ENCODE measurements at regions not wholly inside any gene's neighbourhood (a gene's known extent, or its start where the extent isn't known, plus 50 kb on each side); places are given as distances from the start of the nearest gene placed in this dataset.
A peak's percentile ranks its signal among the peaks of the same experiment; 100 is the strongest.

GRCh38 chr9:120136696-120137095, 443.3 kb downstream of the CDK5RAP2 start:
- peak in 1 of 2 experiments; percentile 12 for DNase-seq (ENCODE audit: low read depth in 2 of 2)

DNA sequence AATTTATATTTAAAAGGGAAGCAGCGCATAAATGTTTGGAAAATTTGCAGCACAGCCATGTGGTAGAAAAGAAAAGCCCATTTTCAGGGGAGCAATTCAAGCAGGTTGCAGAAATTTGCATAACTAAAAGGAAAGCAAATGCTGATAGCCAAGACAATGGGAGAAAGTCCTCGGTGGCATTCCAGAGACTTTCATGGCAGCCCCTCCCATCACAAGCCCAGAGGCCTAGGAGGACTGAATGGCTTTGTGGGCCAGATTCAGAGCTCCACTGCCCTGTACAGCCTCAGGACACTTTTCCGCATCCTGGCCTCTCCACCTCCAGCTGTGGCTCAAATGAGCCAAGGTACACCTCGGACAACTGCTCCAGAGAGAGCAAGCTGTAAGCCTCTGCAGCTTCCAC, 462.9 kb downstream of the CDK5RAP2 start:
- DNase-seq (ENCODE audit: low read depth in 2 of 2), result no peak

DNA sequence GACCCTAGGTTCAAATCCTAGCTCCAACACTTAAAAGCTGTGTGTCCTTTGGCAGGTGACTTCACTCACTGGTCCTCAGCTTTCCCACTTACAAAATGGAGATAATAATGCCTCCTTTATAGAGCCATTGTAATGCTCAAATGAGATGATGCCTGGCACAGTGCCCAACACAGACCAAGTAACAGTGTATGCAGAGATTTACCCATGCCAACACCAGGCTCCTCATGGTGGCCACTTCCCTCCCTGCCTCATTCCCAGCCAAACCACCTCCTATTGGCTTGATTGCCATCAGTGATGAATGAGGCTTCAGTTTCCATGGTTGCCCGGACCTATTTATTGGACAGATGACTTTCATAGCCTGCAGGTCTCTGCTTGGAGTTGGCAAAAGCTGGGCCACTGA, 469.4 kb downstream of the CDK5RAP2 start:
- DNase-seq (ENCODE audit: low read depth in 2 of 2), result no peak

- DNase-seq (ENCODE audit: low read depth in 2 of 2), result no peak
These were observed 470.7 kb downstream of the CDK5RAP2 start for GRCh38 chr9:120109242-120109641.

DNA sequence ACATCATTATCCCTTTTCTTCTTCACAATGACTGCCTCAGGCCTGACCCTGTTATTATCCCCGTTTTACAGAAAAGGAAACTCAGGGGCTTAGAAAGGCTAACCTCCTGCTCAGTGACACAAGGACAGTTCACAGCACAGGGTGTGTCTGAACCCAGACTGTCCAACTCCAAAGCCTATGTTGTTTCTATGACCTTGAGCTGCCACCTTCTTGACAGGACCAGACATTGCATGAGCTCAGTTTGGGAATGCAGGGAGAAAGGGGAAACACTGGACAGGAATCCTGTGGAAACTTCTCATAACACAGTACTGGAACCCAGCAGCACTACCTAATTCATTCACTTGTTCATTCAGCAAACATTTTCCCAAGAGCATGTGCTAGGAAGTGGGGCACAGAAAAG, 472.8 kb downstream of the CDK5RAP2 start:
- DNase-seq (ENCODE audit: low read depth in 2 of 2), result no peak

GRCh38 chr9:120104771-120105170, 475.2 kb downstream of the CDK5RAP2 start:
- DNase-seq (ENCODE audit: low read depth in 2 of 2), result no peak

- no peak for DNase-seq (ENCODE audit: low read depth in 2 of 2)
These were observed 479.4 kb downstream of the CDK5RAP2 start for GRCh38 chr9:120100595-120100994.

DNA sequence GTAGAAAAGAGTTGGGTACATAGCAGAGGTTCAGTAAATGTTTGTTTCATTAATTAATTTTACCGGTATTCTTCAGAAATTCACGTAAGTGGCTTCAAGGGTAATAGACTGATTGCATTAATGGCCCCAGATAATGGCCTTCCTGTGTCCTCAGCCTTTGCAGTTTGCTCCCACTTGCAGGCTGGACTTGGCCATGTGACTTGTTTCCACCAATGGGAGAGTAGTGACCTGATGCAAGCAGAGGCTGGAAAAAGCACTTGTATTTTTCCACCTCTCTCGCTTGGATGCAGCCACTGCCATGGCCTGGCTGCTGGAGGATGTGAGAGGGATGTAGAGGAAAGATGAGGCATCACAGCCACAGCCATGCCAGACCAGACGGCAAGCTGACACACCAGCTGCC, 480.9 kb downstream of the CDK5RAP2 start:
- DNase-seq (ENCODE audit: low read depth in 2 of 2), result no peak

DNA sequence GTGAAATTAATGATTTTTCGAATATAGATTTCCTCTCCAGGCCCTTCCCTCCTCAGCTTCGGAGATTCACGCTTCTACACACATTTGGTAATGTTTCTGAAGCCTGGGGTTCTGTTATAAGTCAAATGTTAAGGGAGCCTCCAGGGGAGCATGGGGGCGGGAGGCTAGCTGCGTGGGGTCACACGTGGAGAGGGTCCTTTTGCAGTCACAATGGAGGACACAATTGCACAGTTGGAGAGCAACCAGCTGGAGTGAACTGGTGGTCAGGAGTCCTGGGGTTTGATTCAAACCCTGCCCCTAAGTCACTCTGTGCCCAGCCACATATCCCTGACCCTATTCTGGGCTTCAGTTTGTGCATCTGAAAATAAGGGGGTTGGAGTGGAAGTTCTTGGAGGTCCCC, 481.4 kb downstream of the CDK5RAP2 start:
- DNase-seq (ENCODE audit: low read depth in 2 of 2), result no peak

- DNase-seq (ENCODE audit: low read depth in 2 of 2), result no peak
These were observed 488.8 kb downstream of the CDK5RAP2 start for GRCh38 chr9:120091206-120091605.

DNA sequence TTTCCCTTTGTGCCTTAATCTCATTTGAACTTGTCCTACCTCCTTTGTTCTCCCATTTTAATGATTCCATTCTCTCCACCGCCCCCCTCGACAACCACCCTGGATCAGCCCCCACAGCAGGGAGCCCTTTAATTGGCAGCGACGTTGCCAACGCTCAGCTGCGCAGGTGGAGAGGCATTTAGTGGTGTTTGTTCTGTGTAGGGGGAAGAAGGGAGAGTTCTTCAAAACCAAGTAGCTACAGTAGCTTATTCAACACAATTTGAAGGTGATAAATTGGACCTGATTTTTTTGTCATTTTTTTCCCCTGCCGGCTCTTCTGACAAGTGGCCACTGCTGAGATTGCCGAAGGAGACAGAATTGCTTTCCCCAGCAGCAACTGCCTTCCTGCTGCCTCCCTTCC, 499.1 kb downstream of the CDK5RAP2 start:
- no peak for DNase-seq (ENCODE audit: low read depth in 2 of 2)

GRCh38 chr9:120078112-120078511, 501.9 kb downstream of the CDK5RAP2 start:
- no peak for DNase-seq (ENCODE audit: low read depth in 2 of 2)

- DNase-seq (ENCODE audit: low read depth in 2 of 2), result no peak
These were observed 508.2 kb downstream of the CDK5RAP2 start for GRCh38 chr9:120071760-120072159.

GRCh38 chr9:120066315-120066714, 513.7 kb downstream of the CDK5RAP2 start:
- no peak for DNase-seq (ENCODE audit: low read depth in 2 of 2)

- DNase-seq (ENCODE audit: low read depth in 2 of 2), result no peak
These were observed 514.8 kb downstream of the CDK5RAP2 start for GRCh38 chr9:120065151-120065550.

DNA sequence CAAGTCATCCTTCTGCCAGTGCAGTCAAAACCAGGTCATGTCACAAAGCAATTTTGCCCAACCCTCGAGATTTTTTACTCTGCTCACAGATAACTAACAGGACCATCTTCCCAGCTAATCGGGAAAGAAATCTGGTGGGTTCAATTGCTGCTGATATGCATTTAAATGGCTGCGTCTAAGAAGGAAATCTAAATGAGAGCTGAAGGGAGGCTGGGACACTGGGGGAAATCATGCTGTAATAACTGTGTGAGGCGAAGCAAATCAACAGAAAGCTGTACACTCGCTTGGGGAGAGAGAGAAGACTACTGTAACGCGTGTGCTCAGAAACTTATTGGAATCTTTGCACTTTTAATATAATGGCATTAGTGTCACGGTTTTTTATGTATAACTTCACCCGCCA, 535.0 kb downstream of the CDK5RAP2 start:
- no peak for DNase-seq (ENCODE audit: low read depth in 2 of 2)

GRCh38 chr9:120043448-120043847, 536.5 kb downstream of the CDK5RAP2 start:
- no peak for DNase-seq (ENCODE audit: low read depth in 2 of 2)

- DNase-seq (ENCODE audit: low read depth in 2 of 2), result no peak
These were observed 539.1 kb downstream of the CDK5RAP2 start for GRCh38 chr9:120040896-120041295.

DNA sequence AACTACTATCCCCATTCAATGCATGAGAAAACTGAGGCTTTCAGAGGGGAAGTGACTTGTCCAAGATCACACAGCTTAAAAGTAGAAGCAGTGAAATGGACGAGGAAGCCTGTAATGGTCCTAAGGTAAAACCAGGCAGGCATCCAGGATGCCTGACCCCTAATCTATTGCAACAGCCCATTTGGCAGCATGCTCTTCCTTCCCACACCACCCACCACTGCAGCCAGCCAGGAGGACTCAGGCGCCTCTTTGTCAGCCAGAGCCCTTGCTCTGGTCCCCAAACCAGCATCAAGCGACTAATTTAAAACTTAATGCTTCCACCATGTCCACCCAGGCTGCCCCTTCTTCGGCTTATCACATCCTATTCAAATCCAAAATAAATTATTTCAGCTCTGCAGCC, 541.6 kb downstream of the CDK5RAP2 start:
- DNase-seq (ENCODE audit: low read depth in 2 of 2), result no peak

GRCh38 chr9:120032639-120033038, 547.3 kb downstream of the CDK5RAP2 start:
- DNase-seq (ENCODE audit: low read depth in 2 of 2), result no peak

DNA sequence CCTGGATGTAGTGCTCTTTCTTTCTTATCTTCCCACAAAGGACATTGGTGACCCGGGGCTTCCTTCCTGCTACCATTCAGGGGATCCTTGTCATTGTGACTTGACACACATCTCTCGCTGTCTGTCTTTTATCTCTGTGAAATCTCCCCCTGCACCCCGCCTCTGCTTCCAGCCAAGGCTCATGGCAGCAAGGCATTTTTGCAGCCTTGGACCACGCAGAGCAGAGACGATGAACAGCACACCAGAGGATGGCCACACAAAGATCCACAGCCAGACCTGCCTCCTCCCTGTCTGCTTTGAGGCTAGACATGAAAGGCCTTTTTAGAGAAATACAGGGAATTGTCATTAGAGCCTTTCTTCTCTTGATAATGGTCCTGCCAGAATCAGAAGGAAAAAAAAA, 549.1 kb downstream of the CDK5RAP2 start:
- no peak for DNase-seq (ENCODE audit: low read depth in 2 of 2)

DNA sequence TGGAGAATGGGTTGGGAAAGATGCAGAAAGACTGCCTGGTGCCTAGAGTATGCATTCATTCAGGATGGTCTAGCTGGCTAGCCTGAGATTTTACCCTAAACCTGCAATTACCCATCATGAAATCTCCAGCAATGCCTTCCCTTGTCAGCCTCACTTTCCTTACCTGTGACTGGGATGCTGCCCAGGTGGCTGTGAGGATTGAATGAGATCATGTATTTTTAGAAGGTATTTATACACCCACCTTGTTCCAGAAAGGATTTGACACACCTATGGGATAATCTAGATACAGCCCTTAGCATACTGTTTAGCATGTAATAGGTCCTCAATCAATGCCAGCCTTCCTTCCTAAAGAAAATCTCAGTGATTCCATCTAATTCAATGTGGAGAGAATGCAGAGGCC, 561.4 kb downstream of the CDK5RAP2 start:
- DNase-seq (ENCODE audit: low read depth in 2 of 2), result no peak

GRCh38 chr9:120018037-120018436, 561.9 kb downstream of the CDK5RAP2 start:
- DNase-seq (ENCODE audit: low read depth in 2 of 2), result no peak

- DNase-seq (ENCODE audit: low read depth in 2 of 2), result no peak
These were observed 563.7 kb downstream of the CDK5RAP2 start for GRCh38 chr9:120016231-120016630.

DNA sequence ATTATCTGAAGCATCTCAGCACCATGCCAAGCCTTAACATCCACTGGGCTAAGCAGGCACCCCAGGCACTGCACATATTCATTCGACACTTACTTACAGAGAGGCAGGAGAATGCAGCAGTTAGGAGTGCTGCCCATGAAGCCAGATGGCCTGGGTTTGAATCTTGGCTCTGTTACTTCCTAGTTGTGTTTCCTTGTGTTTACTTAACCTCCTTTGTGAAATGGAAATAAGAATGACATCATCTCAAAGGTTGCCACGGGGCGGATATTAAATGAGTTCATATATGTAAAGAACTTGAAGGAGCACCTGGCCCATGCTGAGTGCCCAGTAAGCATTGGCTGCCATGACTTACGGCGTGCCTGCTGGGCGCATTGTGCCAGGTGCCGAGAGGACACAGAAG, 565.2 kb downstream of the CDK5RAP2 start:
- DNase-seq (ENCODE audit: low read depth in 2 of 2), result no peak

All from fibroblast of skin of left biceps (primary cell).